ENCODE measurements at regions not wholly inside any gene's neighbourhood (a gene's known extent, or its start where the extent isn't known, plus 50 kb on each side); places are given as distances from the start of the nearest gene placed in this dataset.

DNA sequence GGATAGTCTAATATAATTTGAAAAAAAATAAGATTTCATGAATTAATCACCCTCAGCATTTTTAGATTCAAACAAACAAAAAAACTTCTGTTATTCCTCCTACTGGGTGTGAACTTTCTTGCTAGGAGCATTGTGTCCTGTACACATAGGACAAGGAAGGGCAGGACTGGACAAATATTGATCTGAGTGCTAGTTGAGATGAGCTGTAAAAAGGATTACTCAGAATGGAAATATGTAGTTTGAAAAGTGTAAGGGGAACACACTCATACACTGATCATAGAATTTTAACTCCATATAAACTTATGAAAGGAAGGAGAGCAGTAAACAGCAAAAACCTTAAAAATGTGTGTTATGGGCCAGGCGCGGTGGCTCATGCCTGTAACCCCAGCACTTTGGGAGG, 156.5 kb upstream of the ZNF648 start:
- TF ChIP-seq, protein P1, sequence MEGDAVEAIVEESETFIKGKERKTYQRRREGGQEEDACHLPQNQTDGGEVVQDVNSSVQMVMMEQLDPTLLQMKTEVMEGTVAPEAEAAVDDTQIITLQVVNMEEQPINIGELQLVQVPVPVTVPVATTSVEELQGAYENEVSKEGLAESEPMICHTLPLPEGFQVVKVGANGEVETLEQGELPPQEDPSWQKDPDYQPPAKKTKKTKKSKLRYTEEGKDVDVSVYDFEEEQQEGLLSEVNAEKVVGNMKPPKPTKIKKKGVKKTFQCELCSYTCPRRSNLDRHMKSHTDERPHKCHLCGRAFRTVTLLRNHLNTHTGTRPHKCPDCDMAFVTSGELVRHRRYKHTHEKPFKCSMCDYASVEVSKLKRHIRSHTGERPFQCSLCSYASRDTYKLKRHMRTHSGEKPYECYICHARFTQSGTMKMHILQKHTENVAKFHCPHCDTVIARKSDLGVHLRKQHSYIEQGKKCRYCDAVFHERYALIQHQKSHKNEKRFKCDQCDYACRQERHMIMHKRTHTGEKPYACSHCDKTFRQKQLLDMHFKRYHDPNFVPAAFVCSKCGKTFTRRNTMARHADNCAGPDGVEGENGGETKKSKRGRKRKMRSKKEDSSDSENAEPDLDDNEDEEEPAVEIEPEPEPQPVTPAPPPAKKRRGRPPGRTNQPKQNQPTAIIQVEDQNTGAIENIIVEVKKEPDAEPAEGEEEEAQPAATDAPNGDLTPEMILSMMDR (conservative IDR thresholded peaks at IDR 0.05) = no peak
- H4K5ac ChIP-seq (ENCODE audit: insufficient read length, low read depth, low read length) = no peak overlapping the region
- no peak overlapping the region for H3K4me2 ChIP-seq (ENCODE audit: insufficient read depth, insufficient read length, low read length)
- no peaks in the 10 kb centered on the region for H3K27me3 ChIP-seq (ENCODE audit: insufficient read depth, low read length)
- no peak overlapping the region for H3K56ac ChIP-seq (ENCODE audit: insufficient read length, low read depth, low read length)
- no peaks in the 10 kb centered on the region for H3K79me1 ChIP-seq (ENCODE audit: insufficient read depth, low read depth, low read length, poor library complexity, severe bottlenecking)
- peaks cover 5 to 16% of the 10 kb centered on the region in 2 experiments for H3K9me3 Mint-ChIP-seq
- H3K4me1 Mint-ChIP-seq = no peaks in the 10 kb centered on the region
- no peaks in the 10 kb centered on the region for H3K23me2 ChIP-seq (ENCODE audit: insufficient read length, low read depth, low read length, poor library complexity, severe bottlenecking)
- H2BK5ac ChIP-seq (ENCODE audit: insufficient read length, low read length) = no peak overlapping the region
- peaks cover 5% of the 10 kb centered on the region; the same call in 1 of the 2 replicates for H3K27me3 Mint-ChIP-seq (ENCODE audit: low read depth)
- WGBS (ENCODE audit: extremely low coverage, insufficient read length, low lambda C conversion rate) = no CpG with 5 or more reads among the region's 2 CpGs
- no peak overlapping the region for H3K18ac ChIP-seq (ENCODE audit: insufficient read length, low read depth, low read length)
- H4K20me1 ChIP-seq (ENCODE audit: control insufficient read depth, insufficient read depth, insufficient read length) = no peaks in the 10 kb centered on the region
- no peak overlapping the region for H3K4ac ChIP-seq (ENCODE audit: low read depth, low read length)
- H3K23ac ChIP-seq (ENCODE audit: insufficient read length, low read depth, low read length) = no peak overlapping the region
- no peak for DNase-seq
- H3K36me3 Mint-ChIP-seq (ENCODE audit: insufficient read depth in 1 of 3, low read depth in 3 of 3) = peaks cover 2 to 7% (median 4%) of the 10 kb centered on the region in 3 experiments; a peak in 6 of 7 replicates
- no peak overlapping the region for H2BK120ac ChIP-seq (ENCODE audit: low read depth, low read length, poor library complexity, severe bottlenecking)
- H4K91ac ChIP-seq (ENCODE audit: insufficient read length, low read depth, low read length) = no peak overlapping the region
- H3K9ac ChIP-seq (ENCODE audit: extremely low read depth, insufficient read length, low read length) = no peak overlapping the region
- H3K9me3 ChIP-seq (ENCODE audit: control insufficient read depth, low read depth, low read length) = no peaks in the 10 kb centered on the region
- H3K4me3 Mint-ChIP-seq = no peak overlapping the region
- no peak overlapping the region for H2AK5ac ChIP-seq (ENCODE audit: insufficient read length, low read length)
- no peak overlapping the region for H2BK12ac ChIP-seq (ENCODE audit: insufficient read length, low read depth, low read length)
- no peaks in the 10 kb centered on the region for H3K4me1 ChIP-seq (ENCODE audit: insufficient read depth, low read length)
- H2BK15ac ChIP-seq (ENCODE audit: low read depth, low read length) = no peak overlapping the region
- H2BK20ac ChIP-seq (ENCODE audit: low read depth, low read length, poor library complexity, severe bottlenecking) = no peak overlapping the region
- no peak overlapping the region for H3T11ph ChIP-seq (ENCODE audit: low read length)
- H3K79me2 ChIP-seq (ENCODE audit: insufficient read depth, low read length) = no peaks in the 10 kb centered on the region
- no peak overlapping the region for H3K27ac Mint-ChIP-seq
- H3K27ac ChIP-seq (ENCODE audit: insufficient read length, low read depth, low read length) = no peak overlapping the region
- no peak overlapping the region for H4K8ac ChIP-seq (replicated peaks; ENCODE audit: insufficient read length, low read depth, low read length)
- no peak overlapping the region for H3K14ac ChIP-seq (ENCODE audit: insufficient read depth, low read length)
- no peak overlapping the region for H2AFZ ChIP-seq (ENCODE audit: low read length)

Measured in H9 (cell line).